GM21360 (cell line): ENCODE measurements at regions not wholly inside any gene's neighbourhood (a gene's known extent, or its start where the extent isn't known, plus 50 kb on each side); places are given as distances from the start of the nearest gene placed in this dataset.
A peak's percentile ranks its signal among the peaks of the same experiment; 100 is the strongest.

ENCODE experiments used
- ATAC-seq: cut with Tn5 transposase; IDR thresholded peaks from one replicate; pipeline ENCODE4 v1.9.1; 2021; ENCODE audit warnings: mild to moderate bottlenecking, moderate library complexity; ENCODE audit not compliant: unreplicated experiment

- no peak for ATAC-seq
These were observed 68.4 kb upstream of the NOX3 start for GRCh38 chr6:155523821-155524651.

DNA sequence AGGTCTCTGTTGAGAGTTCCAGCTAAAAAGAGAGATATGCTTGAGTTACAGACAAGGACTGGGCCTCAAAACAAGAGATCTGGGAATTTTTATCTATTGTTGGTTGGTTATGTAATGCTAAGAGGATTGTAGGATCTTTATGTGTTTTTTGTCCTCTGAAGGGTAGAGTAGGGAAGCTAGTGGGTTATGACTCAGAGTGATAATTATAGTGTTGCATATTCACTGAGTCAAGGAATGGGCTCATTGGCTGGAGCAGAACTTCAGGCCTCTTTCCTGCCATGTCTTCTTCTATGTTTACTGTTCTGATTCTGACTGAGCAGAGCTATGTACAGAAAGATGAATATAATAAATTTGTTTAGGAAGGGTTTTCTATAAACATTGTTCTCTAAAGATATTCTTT is 66.1 kb upstream of the NOX3 start:
- ATAC-seq, result no peak

DNA sequence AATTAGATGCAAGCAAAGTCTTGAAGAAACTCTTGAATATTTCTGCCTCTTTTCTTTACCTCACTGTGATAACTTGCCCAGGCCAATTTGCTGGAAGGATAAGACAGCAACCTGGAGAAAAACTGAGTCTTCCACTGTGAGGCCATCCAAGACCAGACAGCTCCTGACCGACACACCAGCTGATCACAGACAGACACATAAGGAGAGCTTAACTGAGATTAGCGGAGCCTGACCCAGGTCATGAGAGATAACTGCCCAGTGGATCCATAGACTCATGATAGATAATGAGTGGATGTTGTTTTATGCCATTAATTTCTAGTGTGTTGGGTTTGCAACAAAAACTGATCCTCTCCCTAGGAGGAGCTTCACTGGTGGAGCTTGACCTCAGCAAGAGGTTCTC is 64.4 kb upstream of the NOX3 start:
- no peak for ATAC-seq

DNA sequence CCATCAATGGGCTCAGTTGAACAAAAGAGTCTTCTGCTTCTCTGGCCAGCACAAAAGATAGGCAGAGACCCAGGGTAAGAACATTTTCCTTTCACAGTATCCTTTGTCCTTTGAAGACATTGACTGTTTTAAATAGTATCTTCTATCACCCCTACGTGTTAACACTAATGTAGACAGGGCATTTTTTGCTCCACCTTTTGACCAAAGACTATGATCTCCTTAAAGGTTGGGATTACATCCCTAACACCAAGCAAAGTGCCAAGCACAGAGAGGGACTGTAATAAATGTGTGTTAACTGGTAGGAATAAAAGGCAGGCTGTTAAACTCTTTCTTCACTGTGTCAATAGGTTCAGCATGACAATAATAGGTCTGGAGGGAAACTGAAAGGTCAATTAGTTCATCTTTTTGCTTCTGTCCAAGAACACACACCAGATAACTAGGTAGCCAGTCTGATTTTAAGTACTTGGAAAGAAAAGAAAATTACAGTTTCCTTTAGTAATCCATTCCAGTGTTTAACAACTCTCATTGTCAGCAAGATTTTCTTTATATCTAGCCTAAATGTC is 63.6 kb upstream of the NOX3 start:
- ATAC-seq, result no peak

DNA sequence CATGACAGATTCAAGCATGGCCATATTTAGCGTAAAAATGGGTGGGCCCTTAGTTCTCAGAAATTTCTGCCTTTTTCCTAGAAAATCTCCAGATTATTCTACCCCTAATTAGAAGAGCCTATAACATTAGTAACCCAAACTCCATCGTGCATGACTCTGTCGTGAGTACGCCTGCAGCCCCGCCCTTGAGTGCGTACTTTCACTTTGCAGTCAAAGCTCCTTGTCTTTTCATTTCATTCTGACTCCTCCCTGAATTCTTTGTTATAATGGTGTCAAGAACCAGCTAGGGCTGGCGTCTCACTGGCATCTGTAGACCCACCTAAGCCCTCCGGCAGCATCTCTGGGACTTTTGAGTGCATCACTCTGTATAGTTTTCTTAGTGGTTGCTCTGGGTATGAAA is 61.7 kb upstream of the NOX3 start:
- no peak for ATAC-seq

DNA sequence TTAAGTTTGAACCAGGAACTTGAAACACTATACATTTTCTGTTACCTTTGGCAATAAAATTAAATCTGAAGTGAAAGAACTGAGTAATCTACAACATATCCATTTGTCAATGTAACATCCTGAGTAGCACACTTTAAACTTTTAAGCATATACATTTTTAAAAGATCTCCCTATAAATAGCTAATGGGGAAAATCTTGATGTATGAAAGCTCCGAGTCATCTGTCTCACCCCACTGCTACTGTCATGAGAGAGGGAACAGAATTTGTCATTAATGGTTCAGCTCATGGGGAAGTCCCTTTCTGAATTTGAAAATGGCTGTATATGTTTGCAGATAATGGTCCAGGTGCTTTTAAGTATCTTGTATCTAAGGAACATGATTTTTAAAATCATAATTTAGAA is 55.2 kb upstream of the NOX3 start:
- peak; percentile 98 for ATAC-seq

DNA sequence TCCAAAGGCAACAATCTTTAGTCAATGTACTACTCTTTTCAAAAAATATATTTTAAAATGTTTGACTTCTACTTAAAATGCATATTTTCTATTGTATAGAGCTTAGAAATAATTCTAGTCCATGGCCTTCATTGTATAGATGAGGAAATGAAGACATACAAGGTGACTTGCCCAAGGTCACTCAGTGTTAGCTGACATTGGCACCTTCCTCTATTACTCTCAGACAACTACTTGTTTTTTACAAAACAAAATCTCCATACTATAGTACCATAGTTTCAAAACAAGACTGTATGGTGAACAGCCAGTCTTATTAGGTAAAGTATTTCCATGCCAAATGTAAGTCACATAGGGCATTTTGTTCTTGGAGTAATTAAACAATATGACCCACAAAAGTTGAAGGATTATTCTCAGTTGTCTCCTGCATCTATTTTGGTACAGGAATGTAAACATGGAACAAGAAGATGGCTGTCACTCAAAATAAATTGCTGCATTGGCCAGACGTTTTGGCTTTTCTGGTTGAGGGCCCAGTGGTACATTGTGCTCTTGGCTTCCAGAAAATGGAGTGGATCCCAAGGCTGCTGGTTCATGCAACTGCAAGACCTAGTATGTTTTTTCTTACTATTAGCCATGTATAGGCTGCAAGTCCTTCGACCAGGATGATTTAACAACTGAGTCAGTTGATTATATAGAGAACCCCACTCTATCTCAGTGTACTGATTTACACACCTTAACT is 54.3 kb upstream of the NOX3 start:
- ATAC-seq, result no peak

DNA sequence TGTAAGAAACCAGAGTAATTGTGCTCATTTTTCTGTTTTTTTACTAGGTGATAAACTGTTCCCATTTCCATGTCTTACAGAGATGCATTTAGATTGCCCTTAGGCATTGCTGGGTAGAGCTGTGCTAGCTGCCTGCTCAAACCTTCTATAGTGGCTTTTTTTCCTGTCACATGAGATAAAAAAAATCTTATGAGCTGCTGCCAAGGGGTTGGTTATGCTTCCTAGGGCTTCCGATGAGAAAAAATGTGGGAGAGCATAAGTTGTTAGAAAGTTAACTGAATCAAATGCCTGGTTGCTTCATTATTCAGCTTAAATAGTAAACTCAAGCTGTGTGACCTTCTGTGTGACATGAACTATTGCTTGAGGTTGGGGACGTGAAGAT is 50.0 kb upstream of the NOX3 start:
- ATAC-seq, result no peak
